ENCODE measurements at regions not wholly inside any gene's neighbourhood (a gene's known extent, or its start where the extent isn't known, plus 50 kb on each side); places are given as distances from the start of the nearest gene placed in this dataset.

DNA sequence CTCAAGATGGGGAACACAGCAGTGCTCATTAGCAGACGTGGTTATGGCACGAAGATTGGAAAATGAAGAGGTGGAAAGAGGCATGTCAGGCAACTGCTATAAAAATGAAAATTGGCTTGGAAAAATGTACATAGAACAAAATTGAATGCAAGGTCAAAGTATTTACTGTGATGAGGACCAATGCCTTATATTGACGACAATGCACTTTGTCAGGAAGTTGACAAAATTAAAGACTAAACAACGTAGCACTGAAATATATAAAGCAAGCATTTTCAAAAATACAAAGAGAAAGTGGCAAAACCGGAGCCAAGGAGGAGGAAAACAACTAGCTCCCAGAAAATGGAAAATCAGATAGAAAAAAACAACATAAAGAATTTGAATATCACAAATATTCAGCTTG is 113.7 kb upstream of the SGCG start:
- TF ChIP-seq, protein P1, sequence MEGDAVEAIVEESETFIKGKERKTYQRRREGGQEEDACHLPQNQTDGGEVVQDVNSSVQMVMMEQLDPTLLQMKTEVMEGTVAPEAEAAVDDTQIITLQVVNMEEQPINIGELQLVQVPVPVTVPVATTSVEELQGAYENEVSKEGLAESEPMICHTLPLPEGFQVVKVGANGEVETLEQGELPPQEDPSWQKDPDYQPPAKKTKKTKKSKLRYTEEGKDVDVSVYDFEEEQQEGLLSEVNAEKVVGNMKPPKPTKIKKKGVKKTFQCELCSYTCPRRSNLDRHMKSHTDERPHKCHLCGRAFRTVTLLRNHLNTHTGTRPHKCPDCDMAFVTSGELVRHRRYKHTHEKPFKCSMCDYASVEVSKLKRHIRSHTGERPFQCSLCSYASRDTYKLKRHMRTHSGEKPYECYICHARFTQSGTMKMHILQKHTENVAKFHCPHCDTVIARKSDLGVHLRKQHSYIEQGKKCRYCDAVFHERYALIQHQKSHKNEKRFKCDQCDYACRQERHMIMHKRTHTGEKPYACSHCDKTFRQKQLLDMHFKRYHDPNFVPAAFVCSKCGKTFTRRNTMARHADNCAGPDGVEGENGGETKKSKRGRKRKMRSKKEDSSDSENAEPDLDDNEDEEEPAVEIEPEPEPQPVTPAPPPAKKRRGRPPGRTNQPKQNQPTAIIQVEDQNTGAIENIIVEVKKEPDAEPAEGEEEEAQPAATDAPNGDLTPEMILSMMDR (IDR thresholded peaks at IDR 0.05; ENCODE audit: low read length): no peak
- TF ChIP-seq EZH2 (IDR thresholded peaks at IDR 0.05; ENCODE audit: borderline replicate concordance, low read length): no peak
